GM08714 (cell line): ENCODE measurements at regions not wholly inside any gene's neighbourhood (a gene's known extent, or its start where the extent isn't known, plus 50 kb on each side); places are given as distances from the start of the nearest gene placed in this dataset.
"Not testable (repeated sequence)": the region's sequence is repeated elsewhere in the genome, so short reads cannot be mapped to it uniquely, and the experiment has no call there.

ENCODE experiments used
- H3K4me3 ChIP-seq: fragments of 200-500 bp; sonication (Bioruptor generic); 2 replicates; pipeline ENCODE4 v1.5.1; 2014; ENCODE audit warnings: mild to moderate bottlenecking, low read length, inconsistent platforms
- ZNF274 ChIP-seq: IDR thresholded peaks from 2 replicates; pipeline ENCODE4 v1.6.1; 2012; ENCODE audit warnings: mild to moderate bottlenecking, low read depth, low read length

DNA sequence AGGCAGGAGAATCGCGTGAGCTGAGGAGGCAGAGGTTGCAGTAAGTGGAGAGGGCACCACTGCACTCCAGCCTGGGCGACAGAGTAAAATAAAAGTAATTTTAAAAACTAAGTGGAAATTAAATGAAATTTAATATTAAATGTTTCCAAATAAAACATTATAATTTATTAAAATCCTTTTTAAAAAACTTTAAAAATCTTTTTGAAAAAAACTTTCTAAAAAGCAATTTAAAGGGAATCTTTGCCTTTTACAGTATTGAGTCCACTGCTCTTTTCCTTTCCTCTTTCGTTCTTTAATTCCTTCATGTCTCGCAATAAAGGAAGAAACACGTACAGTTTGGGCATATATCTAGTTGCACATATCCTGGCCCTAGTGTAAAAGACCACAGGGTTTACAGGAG, 77.8 kb upstream of the DMRT1 start:
- no peak for TF ChIP-seq ZNF274
- no peak overlapping the region for H3K4me3 ChIP-seq

DNA sequence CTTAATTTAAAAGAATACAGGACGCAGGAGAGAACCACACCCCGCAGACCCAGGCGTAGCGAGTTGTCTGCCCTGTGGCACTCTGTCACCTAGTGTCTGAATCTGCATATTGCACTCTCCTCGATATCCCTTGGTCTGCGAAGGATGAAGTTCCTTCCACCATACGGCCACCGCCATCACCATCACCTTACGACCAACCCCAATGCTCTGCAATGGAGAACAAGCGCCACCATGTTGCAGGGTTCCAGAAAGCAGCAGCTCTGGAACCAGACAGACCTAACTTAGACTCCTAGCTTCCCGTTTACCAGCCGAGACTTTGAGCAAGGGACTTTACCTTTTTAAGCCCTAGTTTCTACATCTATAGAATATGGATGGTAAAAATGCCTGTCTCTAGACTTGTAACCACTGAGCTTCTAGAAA, 77.4 kb upstream of the DMRT1 start:
- TF ChIP-seq ZNF274 = no peak
- no peak overlapping the region for H3K4me3 ChIP-seq

DNA sequence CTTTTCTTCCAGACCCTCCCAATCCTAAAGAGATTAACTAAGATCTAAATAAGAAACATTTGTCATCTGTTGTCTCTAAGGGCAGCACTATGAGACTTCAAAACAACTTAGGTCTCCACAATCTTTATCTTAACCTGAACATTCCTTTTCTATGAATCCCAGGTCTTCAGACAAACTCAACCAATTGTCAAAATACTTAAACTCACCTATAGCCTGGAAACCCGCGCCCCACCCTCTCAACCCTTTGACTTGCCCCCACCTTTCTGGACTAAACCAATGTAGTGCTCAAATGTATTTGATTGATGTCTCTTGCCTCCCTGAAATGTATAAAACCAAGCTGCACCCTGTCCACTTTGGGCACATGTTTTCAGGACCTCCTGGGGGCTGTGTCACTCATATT, 76.5 kb upstream of the DMRT1 start:
- TF ChIP-seq ZNF274 = no peak
- H3K4me3 ChIP-seq = no peak overlapping the region

DNA sequence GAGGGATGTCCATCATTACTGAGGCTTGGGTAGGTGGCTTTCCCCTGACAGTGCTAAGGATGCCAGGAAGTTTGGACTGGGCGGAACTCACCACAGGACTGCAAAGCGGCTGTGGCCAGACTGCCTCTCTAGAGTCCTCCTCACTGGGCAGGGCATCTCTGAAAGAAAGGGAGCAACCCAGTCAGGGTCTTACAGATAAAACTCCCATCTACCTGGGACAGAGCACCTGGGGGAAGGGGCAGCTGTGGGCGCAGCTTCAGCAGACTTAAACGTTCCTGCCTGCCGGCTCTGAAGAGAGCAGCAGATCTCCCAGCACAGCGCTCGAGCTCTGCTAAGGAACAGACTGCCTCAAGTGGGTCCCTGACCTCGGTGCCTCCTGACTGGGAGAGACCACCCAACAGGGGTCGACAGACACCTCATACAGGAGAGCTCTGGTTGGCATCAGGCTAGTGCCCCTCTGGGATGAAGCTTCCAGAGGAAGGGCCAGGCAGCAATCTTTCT, 74.4 kb upstream of the DMRT1 start:
- H3K4me3 ChIP-seq = not testable (repeated sequence)

DNA sequence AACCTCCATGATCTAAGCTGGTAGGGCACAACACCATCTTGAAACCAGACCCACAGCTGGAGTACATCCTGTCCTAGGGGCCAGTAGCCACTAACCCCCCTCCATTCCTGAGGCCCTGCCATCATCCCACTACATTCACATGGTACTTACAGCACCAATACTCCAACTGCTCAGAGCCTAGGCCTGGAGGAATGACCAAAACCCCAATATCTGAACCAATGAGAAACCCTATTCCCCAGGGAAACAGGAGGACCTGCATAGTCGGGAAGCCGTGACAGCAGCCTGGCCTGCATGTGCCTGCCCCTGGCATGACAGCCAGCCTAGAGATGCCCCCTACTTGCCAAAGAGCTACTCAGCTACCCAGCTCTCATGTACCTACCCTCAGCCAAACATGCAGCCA, 65.4 kb upstream of the DMRT1 start:
- no peak overlapping the region for H3K4me3 ChIP-seq
- no peak for TF ChIP-seq ZNF274

DNA sequence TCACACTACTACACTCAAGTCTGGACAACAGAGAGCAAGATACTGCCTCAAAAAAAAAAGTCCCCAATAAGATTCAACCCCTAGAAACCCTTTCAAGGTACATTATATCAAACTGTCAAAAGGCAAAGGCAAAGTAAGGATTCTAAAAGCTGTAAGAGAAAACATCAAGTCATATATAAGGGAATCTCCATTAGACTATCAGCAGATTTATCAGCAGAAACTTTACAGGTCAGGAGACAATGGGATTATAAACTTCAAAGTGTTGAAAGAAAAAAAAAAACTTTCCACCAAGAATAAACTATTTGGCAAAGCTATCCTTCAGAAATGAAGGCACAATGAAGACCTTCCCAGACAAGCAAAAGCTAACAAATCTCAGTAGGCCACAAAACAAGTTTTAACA, 63.5 kb upstream of the DMRT1 start:
- no peak for TF ChIP-seq ZNF274
- H3K4me3 ChIP-seq = no peak overlapping the region

DNA sequence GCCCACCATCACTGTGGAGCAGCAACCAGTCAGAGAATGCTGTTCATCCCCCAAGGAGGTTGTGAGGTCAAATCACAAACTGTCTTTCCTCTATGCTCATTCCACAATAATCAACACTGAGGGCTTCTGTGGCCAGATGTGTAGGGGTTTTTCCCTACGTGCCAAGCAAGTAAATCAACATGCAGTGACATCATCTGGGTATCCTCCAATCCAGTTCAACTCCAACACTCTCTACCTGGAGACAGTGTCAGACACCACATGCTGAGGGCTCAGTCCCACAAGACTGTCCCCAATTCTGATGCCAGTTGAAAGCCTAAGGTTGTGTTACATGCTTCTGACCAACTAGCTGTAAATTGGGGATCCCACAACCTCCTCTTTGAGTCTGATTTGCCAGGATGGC, 57.3 kb upstream of the DMRT1 start:
- no peak for TF ChIP-seq ZNF274
- H3K4me3 ChIP-seq = no peak overlapping the region

DNA sequence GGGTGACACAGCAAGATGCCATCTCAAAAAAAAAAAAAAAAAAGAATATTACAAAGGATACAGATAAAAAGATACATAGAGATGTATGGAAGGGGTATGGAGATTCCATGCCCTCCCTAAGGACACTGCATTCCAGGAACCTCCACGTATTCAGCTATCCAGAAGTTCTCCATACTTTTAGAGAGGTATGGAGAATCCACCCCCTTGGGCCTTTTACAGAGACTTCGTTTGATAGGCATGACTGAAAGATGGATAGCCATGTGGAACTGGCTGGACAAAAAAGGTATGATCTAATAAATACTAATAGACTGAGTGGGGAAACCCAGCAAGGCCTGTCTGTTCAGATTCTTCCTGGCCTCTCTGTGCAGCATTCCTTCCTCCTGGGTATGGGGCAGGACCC, 56.6 kb upstream of the DMRT1 start:
- TF ChIP-seq ZNF274 = no peak
- H3K4me3 ChIP-seq = no peak overlapping the region

DNA sequence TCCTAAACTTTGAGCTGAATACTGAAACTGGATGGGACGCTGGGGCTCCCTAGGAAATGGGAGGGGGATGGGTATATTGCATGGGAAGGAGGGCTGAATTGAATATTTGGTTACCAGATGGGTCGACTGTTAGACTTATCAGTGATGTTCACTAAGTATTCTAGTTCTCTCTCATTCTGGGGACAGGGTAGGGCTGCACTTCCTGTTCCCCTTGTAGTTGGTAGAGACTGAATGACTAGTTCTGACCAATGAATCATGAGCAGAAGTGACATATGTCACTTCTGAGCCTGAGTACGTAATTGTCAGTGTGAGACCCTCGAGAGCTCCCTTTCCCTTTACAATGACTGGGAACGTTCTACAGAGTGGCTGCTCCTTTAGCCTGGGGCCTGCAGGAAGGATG, 55.5 kb upstream of the DMRT1 start:
- no peak for TF ChIP-seq ZNF274
- no peak overlapping the region for H3K4me3 ChIP-seq

DNA sequence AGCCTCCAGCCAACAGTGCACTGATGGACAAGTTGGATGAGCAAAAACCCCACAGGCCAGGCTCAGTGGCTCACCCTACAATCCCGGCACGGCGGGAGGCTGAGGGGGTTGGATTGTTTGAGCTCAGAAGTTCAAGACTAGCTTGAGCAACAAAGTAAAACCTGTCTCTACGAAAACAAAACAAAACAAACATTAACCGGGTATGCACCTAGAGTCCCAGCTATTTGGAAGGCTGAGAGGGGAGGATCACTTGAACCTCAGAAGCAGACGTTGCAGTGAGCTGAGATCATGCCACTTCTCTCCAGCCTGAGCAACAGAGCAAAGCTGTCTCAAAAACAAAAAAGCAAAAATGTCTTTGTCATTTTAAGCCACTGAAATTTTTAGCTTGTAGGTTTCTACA, 55.1 kb upstream of the DMRT1 start:
- no peak for TF ChIP-seq ZNF274

DNA sequence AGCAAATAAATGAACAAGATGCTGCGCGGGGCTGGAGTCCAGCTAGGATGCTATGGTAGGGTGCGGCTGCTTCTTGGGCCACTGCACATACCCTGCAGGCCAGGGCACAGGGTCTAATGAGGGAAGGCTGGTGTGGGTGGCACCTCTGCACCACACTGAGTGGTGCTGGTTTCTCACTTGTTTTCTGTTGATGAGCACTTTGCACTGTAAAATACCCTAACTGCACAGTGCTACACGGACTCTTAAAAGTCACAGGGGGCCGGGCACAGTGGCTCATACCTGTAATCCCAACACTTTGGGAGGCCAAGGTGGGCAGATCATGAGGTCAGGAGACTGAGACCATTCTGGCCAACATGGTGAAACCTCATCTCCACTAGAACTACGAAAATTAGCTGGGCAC, 52.7 kb upstream of the DMRT1 start:
- no peak for TF ChIP-seq ZNF274
- H3K4me3 ChIP-seq = no peak overlapping the region

More for the DNA sequence above, 55.1 kb upstream of the DMRT1 start:
- H3K4me3 ChIP-seq = no peak overlapping the region
